Hematopoietic multipotent progenitor cell (in vitro differentiated cells): ENCODE measurements at regions not wholly inside any gene's neighbourhood (a gene's known extent, or its start where the extent isn't known, plus 50 kb on each side); places are given as distances from the start of the nearest gene placed in this dataset.

Experiments
- DNase-seq, 3 donors: peaks; one replicate each; pipeline ENCODE4 v3.0.0-alpha.2; 2011 to 2015; ENCODE audit warnings: low read depth in 2 of 3, low spot score in 2 of 3

GRCh38 chr13:106680796-106681472 lies 113.0 kb upstream of the ARGLU1 start:
- DNase-seq: no peak

GRCh38 chr13:106678646-106679418 lies 110.9 kb upstream of the ARGLU1 start:
- no peak for DNase-seq

- DNase-seq: no peak
Measured at GRCh38 chr13:106675311-106675710, 107.4 kb upstream of the ARGLU1 start.

GRCh38 chr13:106660746-106661625 lies 93.0 kb upstream of the ARGLU1 start:
- DNase-seq: no peak

- DNase-seq: no peak
Measured at GRCh38 chr13:106657104-106657503, 89.2 kb upstream of the ARGLU1 start.

GRCh38 chr13:106656186-106656585 lies 88.2 kb upstream of the ARGLU1 start:
- no peak for DNase-seq

GRCh38 chr13:106651442-106651841 lies 83.5 kb upstream of the ARGLU1 start:
- no peak for DNase-seq

- no peak for DNase-seq
Measured at GRCh38 chr13:106650690-106651205, 82.8 kb upstream of the ARGLU1 start.

- DNase-seq: no peak
Measured at GRCh38 chr13:106649495-106649894, 81.6 kb upstream of the ARGLU1 start.

- DNase-seq: no peak
Measured at GRCh38 chr13:106640515-106640914, 72.6 kb upstream of the ARGLU1 start.

- no peak for DNase-seq
Measured at GRCh38 chr13:106637519-106637918, 69.6 kb upstream of the ARGLU1 start.

GRCh38 chr13:106636492-106636891 lies 68.6 kb upstream of the ARGLU1 start:
- no peak for DNase-seq

GRCh38 chr13:106635616-106636015 lies 67.7 kb upstream of the ARGLU1 start:
- DNase-seq: no peak

- no peak for DNase-seq
Measured at GRCh38 chr13:106633321-106633720, 65.4 kb upstream of the ARGLU1 start.

- peak in 1 of 3 donors; percentile 18 for DNase-seq
Measured at GRCh38 chr13:106630650-106631049, 62.7 kb upstream of the ARGLU1 start.

GRCh38 chr13:106630162-106630561 lies 62.2 kb upstream of the ARGLU1 start:
- no peak for DNase-seq

GRCh38 chr13:106628936-106629659 lies 61.2 kb upstream of the ARGLU1 start:
- no peak for DNase-seq

- DNase-seq: no peak
Measured at GRCh38 chr13:106626473-106626872, 58.5 kb upstream of the ARGLU1 start.

- no peak for DNase-seq
Measured at GRCh38 chr13:106625578-106625977, 57.6 kb upstream of the ARGLU1 start.

- DNase-seq: no peak
Measured at GRCh38 chr13:106623799-106624460, 56.0 kb upstream of the ARGLU1 start.
